AG09309 (cell line): ENCODE measurements at regions not wholly inside any gene's neighbourhood (a gene's known extent, or its start where the extent isn't known, plus 50 kb on each side); places are given as distances from the start of the nearest gene placed in this dataset.

Source experiments
- DNase-seq: peaks from one replicate; pipeline ENCODE4 v3.0.0-alpha.2; 2010; ENCODE audit warnings: low read depth
- H3K4me3 ChIP-seq: 2 replicates; pipeline ENCODE4 v1.5.1; 2011; ENCODE audit warnings: mild to moderate bottlenecking, low read depth, low read length, moderate library complexity; ENCODE audit not compliant: control insufficient read depth
- TF ChIP-seq, protein P1 (sequence below): IDR thresholded peaks from 2 replicates; pipeline ENCODE4 v1.5.1; 2011; ENCODE audit warnings: mild to moderate bottlenecking, low read depth, low read length, inconsistent platforms; ENCODE audit not compliant: insufficient read depth, control insufficient read depth; ENCODE audit errors: missing control alignments

GRCh38 chr2:142545036-142545435 is 332.4 kb upstream of the KYNU start:
- no peak for DNase-seq
- H3K4me3 ChIP-seq: no peak overlapping the region
- TF ChIP-seq, protein P1, sequence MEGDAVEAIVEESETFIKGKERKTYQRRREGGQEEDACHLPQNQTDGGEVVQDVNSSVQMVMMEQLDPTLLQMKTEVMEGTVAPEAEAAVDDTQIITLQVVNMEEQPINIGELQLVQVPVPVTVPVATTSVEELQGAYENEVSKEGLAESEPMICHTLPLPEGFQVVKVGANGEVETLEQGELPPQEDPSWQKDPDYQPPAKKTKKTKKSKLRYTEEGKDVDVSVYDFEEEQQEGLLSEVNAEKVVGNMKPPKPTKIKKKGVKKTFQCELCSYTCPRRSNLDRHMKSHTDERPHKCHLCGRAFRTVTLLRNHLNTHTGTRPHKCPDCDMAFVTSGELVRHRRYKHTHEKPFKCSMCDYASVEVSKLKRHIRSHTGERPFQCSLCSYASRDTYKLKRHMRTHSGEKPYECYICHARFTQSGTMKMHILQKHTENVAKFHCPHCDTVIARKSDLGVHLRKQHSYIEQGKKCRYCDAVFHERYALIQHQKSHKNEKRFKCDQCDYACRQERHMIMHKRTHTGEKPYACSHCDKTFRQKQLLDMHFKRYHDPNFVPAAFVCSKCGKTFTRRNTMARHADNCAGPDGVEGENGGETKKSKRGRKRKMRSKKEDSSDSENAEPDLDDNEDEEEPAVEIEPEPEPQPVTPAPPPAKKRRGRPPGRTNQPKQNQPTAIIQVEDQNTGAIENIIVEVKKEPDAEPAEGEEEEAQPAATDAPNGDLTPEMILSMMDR: no peak

DNA sequence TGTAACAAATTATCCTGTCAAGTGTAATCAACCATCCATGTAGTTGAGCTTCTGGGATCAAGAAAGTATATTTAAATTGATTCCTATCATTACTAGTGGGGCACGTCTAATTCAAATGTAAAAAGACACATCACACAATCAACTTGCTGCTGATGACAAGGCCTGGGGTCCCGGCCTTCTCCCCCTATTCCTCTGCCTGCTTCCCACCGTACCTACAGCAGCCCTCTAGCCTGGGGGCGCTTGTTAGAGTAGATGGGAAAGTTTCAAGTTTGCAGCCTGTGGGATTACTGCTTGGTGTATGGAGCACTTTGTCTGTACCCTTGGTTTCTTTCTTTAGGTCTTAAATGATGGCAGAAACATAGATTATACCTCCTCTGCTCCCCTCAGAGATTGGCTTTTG is 333.3 kb upstream of the KYNU start:
- TF ChIP-seq, protein P1: no peak
- no peak for DNase-seq
- H3K4me3 ChIP-seq: no peak overlapping the region

DNA sequence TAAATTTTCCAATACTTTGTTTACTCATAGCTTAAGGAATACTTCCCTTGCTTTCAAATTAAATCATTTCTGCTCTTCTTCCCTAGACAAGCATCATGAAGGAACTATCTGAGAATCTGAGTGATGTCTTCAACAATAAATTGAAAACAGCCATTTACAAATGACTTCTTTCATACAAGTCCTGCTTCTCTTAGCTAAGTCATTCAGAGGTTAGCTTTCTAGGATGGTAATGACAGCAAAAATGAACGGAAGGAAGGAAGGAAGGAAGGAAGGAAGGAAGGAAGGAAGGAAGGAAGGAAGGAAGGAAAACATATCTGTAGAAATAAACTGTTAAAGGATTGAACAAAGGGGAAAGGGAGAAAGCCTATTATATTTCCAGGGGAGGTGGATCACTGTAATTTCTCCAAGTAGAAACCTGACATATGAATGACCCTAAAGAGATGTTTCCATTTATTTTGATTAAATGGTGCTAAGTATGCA is 335.0 kb upstream of the KYNU start:
- TF ChIP-seq, protein P1: no peak
- no peak for DNase-seq

GRCh38 chr2:142536966-142537365 is 340.5 kb upstream of the KYNU start:
- no peak for DNase-seq
- TF ChIP-seq, protein P1: no peak
- H3K4me3 ChIP-seq: no peak overlapping the region

More for the DNA sequence above, 335.0 kb upstream of the KYNU start:
- H3K4me3 ChIP-seq: no peak overlapping the region

- TF ChIP-seq, protein P1: no peak
- DNase-seq: no peak
These were observed 341.0 kb upstream of the KYNU start for GRCh38 chr2:142536492-142536891.

DNA sequence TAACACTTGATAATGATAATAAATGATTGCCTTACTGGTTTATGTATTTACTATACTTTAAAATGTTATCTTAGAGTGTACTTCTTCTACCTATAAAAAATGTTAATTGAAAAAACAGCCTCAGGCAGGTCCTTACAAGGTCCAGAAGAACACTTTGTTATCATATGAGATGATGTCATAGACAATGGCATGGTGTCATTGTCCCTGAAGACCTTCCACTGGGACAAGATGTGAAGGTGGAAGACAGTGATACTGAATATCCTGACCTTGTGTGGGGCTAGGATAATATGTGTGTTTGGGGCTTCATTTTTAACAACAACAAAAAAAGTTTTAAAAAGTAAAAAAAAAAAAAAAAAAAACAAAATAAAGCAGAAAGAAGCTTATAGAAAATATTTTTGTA is 342.2 kb upstream of the KYNU start:
- no peak overlapping the region for H3K4me3 ChIP-seq
- DNase-seq: no peak
- TF ChIP-seq, protein P1: no peak

More at GRCh38 chr2:142536492-142536891, 341.0 kb upstream of the KYNU start:
- H3K4me3 ChIP-seq: no peak overlapping the region

DNA sequence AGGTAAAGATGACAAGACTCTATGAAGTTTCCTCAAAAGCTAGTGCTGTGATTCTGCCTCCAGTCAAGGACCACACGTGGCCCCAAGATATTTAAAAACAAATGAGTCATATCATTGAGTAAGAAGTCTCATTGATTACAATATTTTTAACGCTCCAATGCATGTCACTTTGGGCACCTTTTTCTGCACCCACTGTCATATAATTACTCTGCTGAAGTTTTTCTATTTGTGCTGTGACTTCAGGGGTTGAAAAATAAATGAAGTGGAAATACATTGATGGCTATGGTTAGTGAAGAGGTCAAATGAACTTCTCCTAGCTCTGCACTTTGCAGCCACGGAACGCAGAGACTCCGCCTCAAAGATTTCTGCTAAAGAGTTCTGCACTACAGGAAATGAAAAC is 344.3 kb upstream of the KYNU start:
- H3K4me3 ChIP-seq: no peak overlapping the region
- TF ChIP-seq, protein P1: no peak
- no peak for DNase-seq
